Astrocyte (in vitro differentiated cells and primary cell): ENCODE measurements at regions not wholly inside any gene's neighbourhood (a gene's known extent, or its start where the extent isn't known, plus 50 kb on each side); places are given as distances from the start of the nearest gene placed in this dataset.

ENCODE experiments used
- DNase-seq: peaks from one replicate; pipeline ENCODE4 v3.0.0-alpha.2; 2010; ENCODE audit warnings: low read depth
- FAIRE-seq: peaks from 2 replicates; lab custom pipeline; 2011; peaks lifted over from hg19 to GRCh38; lab: Jason Lieb, UNC
- H2AFZ ChIP-seq: 2 replicates; pipeline ENCODE4 v1.6.0; 2012; ENCODE audit warnings: low read depth, low read length, inconsistent platforms
- H3K27ac ChIP-seq: 2 replicates; pipeline ENCODE4 v1.5.1; 2011; ENCODE audit warnings: low read depth, low read length, inconsistent platforms
- H3K27me3 ChIP-seq: 2 replicates; pipeline ENCODE4 v1.6.0; 2011; ENCODE audit warnings: low read length, inconsistent platforms; ENCODE audit not compliant: insufficient read depth
- H3K36me3 ChIP-seq: 2 replicates; pipeline ENCODE4 v1.5.1; 2011; ENCODE audit warnings: low read length, inconsistent platforms; ENCODE audit not compliant: insufficient read depth
- H3K4me1 ChIP-seq: 2 replicates; pipeline ENCODE4 v1.5.1; 2011; ENCODE audit warnings: low read length, inconsistent platforms; ENCODE audit not compliant: insufficient read depth
- H3K4me2 ChIP-seq: 2 replicates; pipeline ENCODE4 v1.6.0; 2012; ENCODE audit warnings: low read length, inconsistent platforms
- H3K4me3 ChIP-seq: 2 replicates; pipeline ENCODE4 v1.5.1; 2011; ENCODE audit warnings: low read depth, mild to moderate bottlenecking, low read length, inconsistent platforms; ENCODE audit not compliant: insufficient read depth
- H3K79me2 ChIP-seq: 2 replicates; pipeline ENCODE4 v1.6.0; 2012; ENCODE audit warnings: mild to moderate bottlenecking, low read length, inconsistent platforms; ENCODE audit not compliant: insufficient read depth
- H3K9ac ChIP-seq: 2 replicates; pipeline ENCODE4 v1.6.0; 2012; ENCODE audit warnings: mild to moderate bottlenecking, low read length, inconsistent platforms
- H3K9me3 ChIP-seq: 2 replicates; pipeline ENCODE4 v1.5.1; 2012; ENCODE audit warnings: low read depth, mild to moderate bottlenecking, low read length, inconsistent platforms; ENCODE audit not compliant: insufficient read depth
- H4K20me1 ChIP-seq: 2 replicates; pipeline ENCODE4 v1.6.0; 2012; ENCODE audit warnings: low read length, inconsistent platforms; ENCODE audit not compliant: insufficient read depth
- H3K27ac Mint-ChIP-seq: one replicate; pipeline ENCODE4 v1.8.0; 2021; ENCODE audit warnings: mild to moderate bottlenecking, mixed read lengths; ENCODE audit not compliant: unreplicated experiment
- H3K27me3 Mint-ChIP-seq: one replicate; pipeline ENCODE4 v1.8.0; 2021; ENCODE audit warnings: low read depth, mixed read lengths; ENCODE audit not compliant: unreplicated experiment
- H3K36me3 Mint-ChIP-seq: one replicate; pipeline ENCODE4 v1.8.0; 2021; ENCODE audit warnings: low read depth, mixed read lengths; ENCODE audit not compliant: unreplicated experiment
- H3K4me1 Mint-ChIP-seq: one replicate; pipeline ENCODE4 v1.8.0; 2021; ENCODE audit warnings: low read depth, mixed read lengths; ENCODE audit not compliant: unreplicated experiment
- H3K4me3 Mint-ChIP-seq: one replicate; pipeline ENCODE4 v1.8.0; 2021; ENCODE audit warnings: mild to moderate bottlenecking, moderate library complexity, mixed read lengths; ENCODE audit not compliant: unreplicated experiment
- H3K9me3 Mint-ChIP-seq: one replicate; pipeline ENCODE4 v1.8.0; 2021; ENCODE audit warnings: mild to moderate bottlenecking, mixed read lengths; ENCODE audit not compliant: unreplicated experiment
- EZH2 ChIP-seq: IDR thresholded peaks from 2 replicates; pipeline ENCODE4 v1.6.1; 2012; ENCODE audit warnings: mild to moderate bottlenecking, low read length, inconsistent platforms; ENCODE audit not compliant: insufficient read depth
- TF ChIP-seq, protein P1 (sequence below): IDR thresholded peaks from 2 replicates; pipeline ENCODE4 v1.5.1; 2011; ENCODE audit warnings: low read depth, mild to moderate bottlenecking, inconsistent platforms, low read length, moderate library complexity; ENCODE audit not compliant: insufficient read depth

DNA sequence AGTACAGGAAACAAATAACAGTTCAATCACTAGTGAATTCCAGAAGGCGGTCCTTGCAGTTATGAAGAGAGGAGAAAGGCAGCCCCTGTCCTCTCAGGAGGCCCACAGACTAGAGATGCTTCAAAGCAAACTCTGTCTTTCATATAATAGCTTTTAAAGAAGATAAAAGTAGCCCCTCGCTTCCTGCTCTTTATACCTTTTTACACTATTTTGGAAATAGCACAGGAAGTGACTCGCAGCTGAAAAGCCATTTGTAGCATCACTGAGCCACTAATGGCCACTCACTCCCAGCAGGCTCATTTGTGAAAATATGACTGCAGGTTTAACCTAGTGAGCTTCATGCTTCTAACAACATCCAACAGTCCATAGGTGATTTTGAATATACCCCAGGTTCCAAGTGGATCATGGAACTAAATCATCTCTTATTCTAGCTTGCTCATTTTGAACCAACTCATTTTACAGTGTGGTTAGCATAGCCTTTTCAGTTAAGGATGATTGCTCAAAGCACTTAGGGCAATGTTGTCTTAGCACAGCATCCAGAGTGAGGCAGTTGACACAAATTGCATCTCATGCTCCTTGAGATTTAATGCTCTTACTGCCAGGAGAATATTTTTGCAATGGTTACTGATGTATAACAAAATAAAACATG, 136.0 kb upstream of the NRSN1 start:
- no peak overlapping the region for H3K27ac Mint-ChIP-seq
- no peak overlapping the region for H3K4me3 Mint-ChIP-seq
- H3K36me3 Mint-ChIP-seq = no peaks in the 10 kb centered on the region
- Histone ChIP-seq H3K4me3 (no peak overlapping the region), H3K4me1 (no peaks in the 10 kb centered on the region), H3K27ac (no peak overlapping the region), H3K27me3 (no peaks in the 10 kb centered on the region), H4K20me1 (no peaks in the 10 kb centered on the region), H3K79me2 (no peaks in the 10 kb centered on the region), H3K9me3 (no peaks in the 10 kb centered on the region), H3K9ac (no peak overlapping the region), H2AFZ (no peak overlapping the region), H3K36me3 (no peaks in the 10 kb centered on the region), H3K4me2 (no peak overlapping the region)
- H3K27me3 Mint-ChIP-seq = no peaks in the 10 kb centered on the region
- H3K4me1 Mint-ChIP-seq = no peaks in the 10 kb centered on the region
- FAIRE-seq = no peak
- TF ChIP-seq EZH2 = no peak
- TF ChIP-seq, protein P1, sequence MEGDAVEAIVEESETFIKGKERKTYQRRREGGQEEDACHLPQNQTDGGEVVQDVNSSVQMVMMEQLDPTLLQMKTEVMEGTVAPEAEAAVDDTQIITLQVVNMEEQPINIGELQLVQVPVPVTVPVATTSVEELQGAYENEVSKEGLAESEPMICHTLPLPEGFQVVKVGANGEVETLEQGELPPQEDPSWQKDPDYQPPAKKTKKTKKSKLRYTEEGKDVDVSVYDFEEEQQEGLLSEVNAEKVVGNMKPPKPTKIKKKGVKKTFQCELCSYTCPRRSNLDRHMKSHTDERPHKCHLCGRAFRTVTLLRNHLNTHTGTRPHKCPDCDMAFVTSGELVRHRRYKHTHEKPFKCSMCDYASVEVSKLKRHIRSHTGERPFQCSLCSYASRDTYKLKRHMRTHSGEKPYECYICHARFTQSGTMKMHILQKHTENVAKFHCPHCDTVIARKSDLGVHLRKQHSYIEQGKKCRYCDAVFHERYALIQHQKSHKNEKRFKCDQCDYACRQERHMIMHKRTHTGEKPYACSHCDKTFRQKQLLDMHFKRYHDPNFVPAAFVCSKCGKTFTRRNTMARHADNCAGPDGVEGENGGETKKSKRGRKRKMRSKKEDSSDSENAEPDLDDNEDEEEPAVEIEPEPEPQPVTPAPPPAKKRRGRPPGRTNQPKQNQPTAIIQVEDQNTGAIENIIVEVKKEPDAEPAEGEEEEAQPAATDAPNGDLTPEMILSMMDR = no peak
- no peaks in the 10 kb centered on the region for H3K9me3 Mint-ChIP-seq
- DNase-seq = no peak

DNA sequence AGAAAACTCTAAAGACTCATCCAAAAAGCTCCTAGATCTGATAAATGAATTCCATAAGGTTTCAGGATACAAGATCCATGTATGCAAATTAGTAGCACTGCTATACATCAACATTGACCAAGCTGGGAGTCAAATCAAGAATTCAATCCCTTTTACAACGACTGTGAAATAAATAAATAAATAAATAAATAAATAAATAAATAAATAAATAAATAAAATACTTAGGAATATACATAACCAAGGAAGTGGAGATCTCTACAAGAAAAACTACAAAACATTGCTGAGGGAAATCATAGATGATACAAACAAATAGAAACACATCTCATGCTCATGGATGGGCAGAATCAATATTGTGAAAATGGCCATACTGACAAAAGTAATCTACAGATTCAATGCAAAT, 132.0 kb upstream of the NRSN1 start:
- Histone ChIP-seq H3K4me3 (no peak overlapping the region), H2AFZ (no peak overlapping the region), H3K36me3 (no peaks in the 10 kb centered on the region), H3K4me1 (no peaks in the 10 kb centered on the region), H3K27me3 (no peaks in the 10 kb centered on the region), H3K79me2 (no peaks in the 10 kb centered on the region), H3K9me3 (no peaks in the 10 kb centered on the region), H3K27ac (no peak overlapping the region), H3K4me2 (no peak overlapping the region), H3K9ac (no peak overlapping the region), H4K20me1 (no peaks in the 10 kb centered on the region)
- TF ChIP-seq, protein P1 = no peak
- no peak for TF ChIP-seq EZH2
- peaks cover 3% of the 10 kb centered on the region for H3K9me3 Mint-ChIP-seq
- no peak overlapping the region for H3K4me3 Mint-ChIP-seq
- FAIRE-seq (no peak), DNase-seq (no peak)
- H3K4me1 Mint-ChIP-seq = no peaks in the 10 kb centered on the region
- no peak overlapping the region for H3K27ac Mint-ChIP-seq
- H3K27me3 Mint-ChIP-seq = peaks cover under 1% of the 10 kb centered on the region
- H3K36me3 Mint-ChIP-seq = no peaks in the 10 kb centered on the region

DNA sequence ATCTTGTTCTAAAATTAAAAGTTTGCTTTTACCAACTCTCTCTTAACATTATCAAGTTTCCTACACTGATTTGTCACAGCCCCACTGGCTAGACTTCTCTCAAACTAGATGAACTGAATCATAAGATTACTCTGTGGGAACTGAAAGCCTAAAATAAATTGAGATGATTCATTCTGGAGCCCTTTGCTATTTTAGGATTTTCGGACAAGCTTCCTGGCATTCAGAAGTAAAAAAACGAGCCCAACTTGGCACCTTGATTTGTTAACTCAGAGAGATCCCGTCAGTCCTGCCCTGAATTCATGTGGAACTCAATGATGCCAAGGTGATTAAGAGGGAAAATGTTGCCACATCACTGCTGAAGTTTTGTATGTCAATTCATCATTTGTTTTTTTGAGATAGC, 122.0 kb upstream of the NRSN1 start:
- no peaks in the 10 kb centered on the region for H3K79me2 ChIP-seq
- no peak overlapping the region for H2AFZ ChIP-seq
- no peaks in the 10 kb centered on the region for H3K27me3 ChIP-seq
- H3K9ac ChIP-seq = peak overlapping the region; percentile 42
- H3K4me2 ChIP-seq = peak overlapping the region; percentile 23
- no peak overlapping the region for H3K27ac Mint-ChIP-seq
- no peaks in the 10 kb centered on the region for H3K9me3 ChIP-seq
- H4K20me1 ChIP-seq = no peaks in the 10 kb centered on the region
- peaks cover 11% of the 10 kb centered on the region for H3K4me1 Mint-ChIP-seq
- H3K27ac ChIP-seq = peak overlapping the region; percentile 72
- H3K4me3 Mint-ChIP-seq = no peak overlapping the region
- FAIRE-seq = peak; percentile 32
- peak; percentile 93 for DNase-seq
- H3K9me3 Mint-ChIP-seq = no peaks in the 10 kb centered on the region
- peaks cover under 1% of the 10 kb centered on the region for H3K27me3 Mint-ChIP-seq
- TF ChIP-seq, protein P1 = no peak
- no peak for TF ChIP-seq EZH2
- H3K36me3 Mint-ChIP-seq = no peaks in the 10 kb centered on the region
- peaks cover 13% of the 10 kb centered on the region for H3K4me1 ChIP-seq
- no peak overlapping the region for H3K4me3 ChIP-seq
- H3K36me3 ChIP-seq = no peaks in the 10 kb centered on the region
